GM23338 (cell line): ENCODE measurements at regions not wholly inside any gene's neighbourhood (a gene's known extent, or its start where the extent isn't known, plus 50 kb on each side); places are given as distances from the start of the nearest gene placed in this dataset.

Source experiments
- CREB1 ChIP-seq: fragments of 250-450 bp; sonication (Bioruptor Pico); IDR thresholded peaks from 2 replicates; pipeline ENCODE4 v1.5.0; 2020; ENCODE audit warnings: low read depth, mild to moderate bottlenecking, moderate library complexity
- EZH2 ChIP-seq: fragments of 200-600 bp; sonication (generic); IDR thresholded peaks from one replicate; pipeline ENCODE4 v1.8.0; 2017; ENCODE audit warnings: antibody characterized with exemption, mild to moderate bottlenecking, low read depth; ENCODE audit not compliant: unreplicated experiment
- EZH2phosphoT487 ChIP-seq: fragments of 200-600 bp; sonication (generic); IDR thresholded peaks from one replicate; pipeline ENCODE4 v1.8.1; 2018; ENCODE audit warnings: antibody characterized with exemption; ENCODE audit not compliant: unreplicated experiment
- NANOG ChIP-seq: IDR thresholded peaks from 2 replicates; pipeline ENCODE4 v1.6.1; 2016; ENCODE audit warnings: antibody characterized with exemption, borderline replicate concordance
- POLR2AphosphoS5 ChIP-seq: IDR thresholded peaks from 2 replicates; pipeline ENCODE4 v1.6.1; 2016; ENCODE audit warnings: antibody characterized with exemption, low read depth
- ZNF331 ChIP-seq: fragments of 250-450 bp; sonication (Bioruptor Pico); IDR thresholded peaks from 2 replicates; pipeline ENCODE4 v1.5.0; 2020; ENCODE audit warnings: low read depth, mild to moderate bottlenecking, moderate library complexity
- TF ChIP-seq, protein P1 (sequence below), 2 experiments: fragments of 200-600 bp in 1 of 2; sonication (generic) in 1 of 2; conservative IDR thresholded peaks; 2 replicates each; pipeline versions ENCODE4 v1.5.1 to v1.6.1; 2016 to 2017; ENCODE audit warnings: antibody characterized with exemption in 2 of 2, low read depth in 2 of 2, mild to moderate bottlenecking in 2 of 2, moderate library complexity in 1 of 2
- TF ChIP-seq, protein P2 (sequence below): IDR thresholded peaks from one replicate; pipeline ENCODE4 v1.6.1; 2018; ENCODE audit warnings: antibody characterized with exemption; ENCODE audit not compliant: unreplicated experiment

DNA sequence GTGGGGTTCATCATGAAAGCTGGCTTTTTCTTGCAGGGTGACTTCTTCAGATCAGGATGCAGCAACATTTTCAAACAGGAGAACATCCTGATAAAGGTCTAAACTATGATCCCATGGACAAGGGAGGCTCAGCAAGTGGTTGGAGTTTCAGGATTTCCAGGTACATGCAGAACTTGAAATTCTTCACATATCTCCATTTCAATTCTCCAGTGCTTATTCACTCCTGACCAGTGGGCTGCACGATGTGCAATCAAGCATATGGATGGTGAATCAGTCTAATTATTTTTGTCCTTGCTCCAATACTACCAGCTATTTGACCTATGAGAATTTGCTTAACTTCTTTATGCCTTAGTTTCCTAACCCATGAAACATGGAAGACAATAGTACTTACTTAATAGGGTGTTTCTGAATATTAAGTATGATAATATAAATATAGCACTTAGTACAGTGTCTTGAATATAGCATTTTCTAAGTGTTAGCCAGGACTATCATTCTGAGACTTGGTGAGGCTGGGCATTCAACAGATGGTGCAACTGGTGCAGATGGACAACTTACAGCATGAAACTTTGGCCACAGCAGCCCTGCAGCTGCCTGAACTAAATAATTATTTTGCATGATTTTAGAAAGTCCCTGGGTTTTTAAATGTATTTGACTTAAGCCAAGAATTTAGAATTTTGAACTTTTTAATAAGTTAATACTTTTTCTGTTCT is 92.4 kb downstream of the HPGD start:
- TF ChIP-seq POLR2AphosphoS5 (no peak), EZH2phosphoT487 (no peak), EZH2 (no peak), CREB1 (CRISPR knock-in tag) (no peak), ZNF331 (CRISPR knock-in tag) (no peak), NANOG (no peak)
- TF ChIP-seq, protein P1, sequence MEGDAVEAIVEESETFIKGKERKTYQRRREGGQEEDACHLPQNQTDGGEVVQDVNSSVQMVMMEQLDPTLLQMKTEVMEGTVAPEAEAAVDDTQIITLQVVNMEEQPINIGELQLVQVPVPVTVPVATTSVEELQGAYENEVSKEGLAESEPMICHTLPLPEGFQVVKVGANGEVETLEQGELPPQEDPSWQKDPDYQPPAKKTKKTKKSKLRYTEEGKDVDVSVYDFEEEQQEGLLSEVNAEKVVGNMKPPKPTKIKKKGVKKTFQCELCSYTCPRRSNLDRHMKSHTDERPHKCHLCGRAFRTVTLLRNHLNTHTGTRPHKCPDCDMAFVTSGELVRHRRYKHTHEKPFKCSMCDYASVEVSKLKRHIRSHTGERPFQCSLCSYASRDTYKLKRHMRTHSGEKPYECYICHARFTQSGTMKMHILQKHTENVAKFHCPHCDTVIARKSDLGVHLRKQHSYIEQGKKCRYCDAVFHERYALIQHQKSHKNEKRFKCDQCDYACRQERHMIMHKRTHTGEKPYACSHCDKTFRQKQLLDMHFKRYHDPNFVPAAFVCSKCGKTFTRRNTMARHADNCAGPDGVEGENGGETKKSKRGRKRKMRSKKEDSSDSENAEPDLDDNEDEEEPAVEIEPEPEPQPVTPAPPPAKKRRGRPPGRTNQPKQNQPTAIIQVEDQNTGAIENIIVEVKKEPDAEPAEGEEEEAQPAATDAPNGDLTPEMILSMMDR (conservative IDR thresholded peaks at IDR 0.05; ENCODE audit: low read depth in 2 of 2), result no peak
- TF ChIP-seq, protein P2, sequence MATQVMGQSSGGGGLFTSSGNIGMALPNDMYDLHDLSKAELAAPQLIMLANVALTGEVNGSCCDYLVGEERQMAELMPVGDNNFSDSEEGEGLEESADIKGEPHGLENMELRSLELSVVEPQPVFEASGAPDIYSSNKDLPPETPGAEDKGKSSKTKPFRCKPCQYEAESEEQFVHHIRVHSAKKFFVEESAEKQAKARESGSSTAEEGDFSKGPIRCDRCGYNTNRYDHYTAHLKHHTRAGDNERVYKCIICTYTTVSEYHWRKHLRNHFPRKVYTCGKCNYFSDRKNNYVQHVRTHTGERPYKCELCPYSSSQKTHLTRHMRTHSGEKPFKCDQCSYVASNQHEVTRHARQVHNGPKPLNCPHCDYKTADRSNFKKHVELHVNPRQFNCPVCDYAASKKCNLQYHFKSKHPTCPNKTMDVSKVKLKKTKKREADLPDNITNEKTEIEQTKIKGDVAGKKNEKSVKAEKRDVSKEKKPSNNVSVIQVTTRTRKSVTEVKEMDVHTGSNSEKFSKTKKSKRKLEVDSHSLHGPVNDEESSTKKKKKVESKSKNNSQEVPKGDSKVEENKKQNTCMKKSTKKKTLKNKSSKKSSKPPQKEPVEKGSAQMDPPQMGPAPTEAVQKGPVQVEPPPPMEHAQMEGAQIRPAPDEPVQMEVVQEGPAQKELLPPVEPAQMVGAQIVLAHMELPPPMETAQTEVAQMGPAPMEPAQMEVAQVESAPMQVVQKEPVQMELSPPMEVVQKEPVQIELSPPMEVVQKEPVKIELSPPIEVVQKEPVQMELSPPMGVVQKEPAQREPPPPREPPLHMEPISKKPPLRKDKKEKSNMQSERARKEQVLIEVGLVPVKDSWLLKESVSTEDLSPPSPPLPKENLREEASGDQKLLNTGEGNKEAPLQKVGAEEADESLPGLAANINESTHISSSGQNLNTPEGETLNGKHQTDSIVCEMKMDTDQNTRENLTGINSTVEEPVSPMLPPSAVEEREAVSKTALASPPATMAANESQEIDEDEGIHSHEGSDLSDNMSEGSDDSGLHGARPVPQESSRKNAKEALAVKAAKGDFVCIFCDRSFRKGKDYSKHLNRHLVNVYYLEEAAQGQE, result no peak
